ENCODE measurements at regions not wholly inside any gene's neighbourhood (a gene's known extent, or its start where the extent isn't known, plus 50 kb on each side); places are given as distances from the start of the nearest gene placed in this dataset.

- H3K27me3 ChIP-seq (ENCODE audit: control insufficient read depth, insufficient read depth, low read length): no peaks in the 10 kb centered on the region
- no peak for DNase-seq (ENCODE audit: low read depth)
- TF ChIP-seq CTCF (IDR thresholded peaks at IDR 0.05; ENCODE audit: insufficient read depth, low read length, poor library complexity, severe bottlenecking): no peak
- H3K36me3 ChIP-seq (ENCODE audit: control insufficient read depth, insufficient read depth, low read length): no peaks in the 10 kb centered on the region
- no peak overlapping the region for H3K4me3 ChIP-seq (ENCODE audit: low read depth, low read length)
Observed at GRCh38 chr10:109029870-109030269, 893.4 kb downstream of the XPNPEP1 start.

- DNase-seq (ENCODE audit: low read depth): no peak
- Histone ChIP-seq H3K27me3 (ENCODE audit: control insufficient read depth, insufficient read depth, low read length) (no peaks in the 10 kb centered on the region), H3K4me3 (ENCODE audit: low read depth, low read length) (no peak overlapping the region), H3K36me3 (ENCODE audit: control insufficient read depth, insufficient read depth, low read length) (no peaks in the 10 kb centered on the region)
- TF ChIP-seq CTCF (IDR thresholded peaks at IDR 0.05; ENCODE audit: insufficient read depth, low read length, poor library complexity, severe bottlenecking): no peak
Observed at GRCh38 chr10:109027534-109028185, 895.7 kb downstream of the XPNPEP1 start.

- TF ChIP-seq CTCF (IDR thresholded peaks at IDR 0.05; ENCODE audit: insufficient read depth, low read length, poor library complexity, severe bottlenecking): no peak
- no peak overlapping the region for H3K4me3 ChIP-seq (ENCODE audit: low read depth, low read length)
- H3K27me3 ChIP-seq (ENCODE audit: control insufficient read depth, insufficient read depth, low read length): no peaks in the 10 kb centered on the region
- no peaks in the 10 kb centered on the region for H3K36me3 ChIP-seq (ENCODE audit: control insufficient read depth, insufficient read depth, low read length)
- no peak for DNase-seq (ENCODE audit: low read depth)
Observed at GRCh38 chr10:109025172-109025571, 898.1 kb downstream of the XPNPEP1 start.

GRCh38 chr10:109022417-109023049 is 900.8 kb downstream of the XPNPEP1 start:
- Histone ChIP-seq H3K27me3 (ENCODE audit: control insufficient read depth, insufficient read depth, low read length) (no peaks in the 10 kb centered on the region), H3K4me3 (ENCODE audit: low read depth, low read length) (no peak overlapping the region), H3K36me3 (ENCODE audit: control insufficient read depth, insufficient read depth, low read length) (no peaks in the 10 kb centered on the region)
- no peak for TF ChIP-seq CTCF (IDR thresholded peaks at IDR 0.05; ENCODE audit: insufficient read depth, low read length, poor library complexity, severe bottlenecking)
- no peak for DNase-seq (ENCODE audit: low read depth)

- no peak for DNase-seq (ENCODE audit: low read depth)
- Histone ChIP-seq H3K27me3 (ENCODE audit: control insufficient read depth, insufficient read depth, low read length) (no peaks in the 10 kb centered on the region), H3K4me3 (ENCODE audit: low read depth, low read length) (no peak overlapping the region), H3K36me3 (ENCODE audit: control insufficient read depth, insufficient read depth, low read length) (no peaks in the 10 kb centered on the region)
- TF ChIP-seq CTCF (IDR thresholded peaks at IDR 0.05; ENCODE audit: insufficient read depth, low read length, poor library complexity, severe bottlenecking): no peak
Observed at GRCh38 chr10:109019001-109019424, 904.3 kb downstream of the XPNPEP1 start.

- Histone ChIP-seq H3K27me3 (ENCODE audit: control insufficient read depth, insufficient read depth, low read length) (no peaks in the 10 kb centered on the region), H3K36me3 (ENCODE audit: control insufficient read depth, insufficient read depth, low read length) (no peaks in the 10 kb centered on the region), H3K4me3 (ENCODE audit: low read depth, low read length) (no peak overlapping the region)
- TF ChIP-seq CTCF (IDR thresholded peaks at IDR 0.05; ENCODE audit: insufficient read depth, low read length, poor library complexity, severe bottlenecking): no peak
- no peak for DNase-seq (ENCODE audit: low read depth)
Observed at GRCh38 chr10:109007514-109007913, 915.8 kb downstream of the XPNPEP1 start.
